Neuronal stem cell (in vitro differentiated cells): ENCODE measurements at regions not wholly inside any gene's neighbourhood (a gene's known extent, or its start where the extent isn't known, plus 50 kb on each side); places are given as distances from the start of the nearest gene placed in this dataset.

Experiments used
- DNase-seq: peaks from one replicate; pipeline ENCODE4 v3.0.0-alpha.2; 2013; ENCODE audit warnings: low spot score
- H2AFZ ChIP-seq: one replicate; pipeline ENCODE4 v1.6.1; 2013; ENCODE audit warnings: mild to moderate bottlenecking, low read length, inconsistent platforms
- H2AK5ac ChIP-seq: 2 replicates; pipeline ENCODE4 v1.6.1; 2013; ENCODE audit warnings: low read depth, mild to moderate bottlenecking, inconsistent platforms, low read length, moderate library complexity, mixed read lengths
- H2BK120ac ChIP-seq: 2 replicates; pipeline ENCODE4 v1.6.1; 2013; ENCODE audit warnings: low read depth, mild to moderate bottlenecking, inconsistent platforms, low read length, moderate library complexity, mixed read lengths
- H2BK12ac ChIP-seq: one replicate; pipeline ENCODE4 v1.6.1; 2013; ENCODE audit warnings: low read length, inconsistent platforms
- H2BK15ac ChIP-seq: 2 replicates; pipeline ENCODE4 v1.6.1; 2013; ENCODE audit warnings: mild to moderate bottlenecking, low read length, inconsistent platforms, mixed read lengths
- H2BK5ac ChIP-seq: one replicate; pipeline ENCODE4 v1.6.1; 2013; ENCODE audit warnings: inconsistent platforms, mild to moderate bottlenecking, low read length, moderate library complexity
- H3K14ac ChIP-seq: one replicate; pipeline ENCODE4 v1.6.1; 2013; ENCODE audit warnings: low read length, inconsistent platforms
- H3K18ac ChIP-seq: 2 replicates; pipeline ENCODE4 v1.6.1; 2013; ENCODE audit warnings: low read length, inconsistent platforms
- H3K23ac ChIP-seq: 2 replicates; pipeline ENCODE4 v1.6.1; 2013; ENCODE audit warnings: low read depth, mild to moderate bottlenecking, mixed read lengths, low read length, inconsistent platforms; ENCODE audit not compliant: poor library complexity
- H3K27ac ChIP-seq: replicated peaks from 3 replicates; pipeline ENCODE4 v1.5.1; 2013; ENCODE audit warnings: low read length, inconsistent platforms
- H3K27me3 ChIP-seq, 3 experiments: 2 replicates each; pipeline ENCODE4 v1.6.1; 2013; ENCODE audit warnings: low read length in 3 of 3, mild to moderate bottlenecking in 2 of 3, inconsistent platforms in 1 of 3, low read depth in 1 of 3, mixed read lengths in 1 of 3, moderate library complexity in 1 of 3; ENCODE audit not compliant: control insufficient read depth in 3 of 3, insufficient read depth in 3 of 3
- H3K36me3 ChIP-seq, 2 donors: replicated peaks in 1 of 2; 2 replicates each; pipeline ENCODE4 v1.6.1; 2013; ENCODE audit warnings: low read length in 2 of 2; ENCODE audit not compliant: control insufficient read depth in 2 of 2, insufficient read depth in 2 of 2
- H3K4ac ChIP-seq: 2 replicates; pipeline ENCODE4 v1.6.1; 2013; ENCODE audit warnings: inconsistent platforms, mild to moderate bottlenecking, low read length, moderate library complexity
- H3K4me1 ChIP-seq, 2 donors: 1 replicate in 1 of 2; 2 replicates in 1 of 2; pipeline ENCODE4 v1.6.1; 2013; ENCODE audit warnings: low read length in 2 of 2, low read depth in 1 of 2; ENCODE audit not compliant: control insufficient read depth in 2 of 2, insufficient read depth in 1 of 2
- H3K4me2 ChIP-seq: one replicate; pipeline ENCODE4 v1.6.1; 2013; ENCODE audit warnings: mild to moderate bottlenecking, low read length, inconsistent platforms; ENCODE audit not compliant: insufficient read depth, poor library complexity, severe bottlenecking
- H3K4me3 ChIP-seq, 2 donors: 2 replicates each; pipeline ENCODE4 v1.5.1; 2013; ENCODE audit warnings: low read length in 2 of 2, mild to moderate bottlenecking in 2 of 2, inconsistent platforms in 1 of 2, moderate library complexity in 1 of 2
- H3K79me1 ChIP-seq: one replicate; pipeline ENCODE4 v1.6.1; 2013; ENCODE audit warnings: low read depth, mild to moderate bottlenecking, inconsistent platforms, low read length, moderate library complexity
- H3K9ac ChIP-seq: one replicate; pipeline ENCODE4 v1.6.1; 2013; ENCODE audit warnings: mild to moderate bottlenecking, low read depth, low read length, inconsistent platforms; ENCODE audit not compliant: poor library complexity
- H3K9me3 ChIP-seq, 2 donors: replicated peaks in 1 of 2; 2 replicates each; pipeline versions ENCODE3 to v1.6.1; 2013; ENCODE audit warnings: low read length in 2 of 2, mild to moderate bottlenecking in 2 of 2, inconsistent platforms in 1 of 2, low read depth in 1 of 2, mixed read lengths in 1 of 2, moderate library complexity in 1 of 2; ENCODE audit not compliant: control insufficient read depth in 2 of 2, insufficient read depth in 1 of 2
- H4K8ac ChIP-seq: one replicate; pipeline ENCODE4 v1.6.1; 2013; ENCODE audit warnings: low read depth, mild to moderate bottlenecking, inconsistent platforms, low read length, moderate library complexity
- H4K91ac ChIP-seq: one replicate; pipeline ENCODE4 v1.6.1; 2013; ENCODE audit warnings: low read length, low read depth, mild to moderate bottlenecking, inconsistent platforms; ENCODE audit not compliant: poor library complexity
- WGBS, 2 donors: extraction: QIAGEN DNeasy Blood & Tissue Kit; methylation state at CpG; one replicate each; pipeline ENCODE4 v1.1.7; 2013; ENCODE audit warnings: missing lambda C conversion rate in 2 of 2, mixed read lengths in 1 of 2; ENCODE audit not compliant: insufficient read length in 2 of 2, insufficient replicate concordance in 1 of 2; ENCODE audit errors: extremely low coverage in 2 of 2; 5-methylcytosine and 5-hydroxymethylcytosine counted together

DNA sequence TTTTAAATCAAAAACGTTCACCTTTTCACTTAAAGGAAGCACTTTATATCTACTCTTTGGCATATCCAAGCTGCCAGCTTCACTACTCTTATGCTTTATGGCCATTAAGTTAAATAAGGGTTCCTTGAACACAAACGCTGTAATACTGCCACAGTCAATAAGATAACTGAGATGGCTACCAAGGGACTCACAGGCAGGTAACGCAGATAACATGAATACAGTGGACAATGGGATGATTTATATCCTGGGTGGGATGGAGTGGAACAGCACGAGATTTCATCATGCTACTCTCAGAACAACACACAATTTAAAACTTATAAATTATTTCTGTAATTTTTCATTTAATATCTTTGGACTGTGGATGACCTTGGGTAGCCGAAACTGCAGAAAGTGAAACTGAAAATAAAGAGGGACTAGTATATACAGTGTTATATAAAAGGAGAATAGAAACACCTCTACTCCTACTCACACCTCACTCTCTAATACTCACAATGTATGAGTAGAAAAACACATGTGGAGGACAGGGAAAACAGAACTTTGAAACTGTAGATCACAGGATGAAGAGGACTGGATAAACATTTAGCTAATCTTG lies 367.3 kb downstream of the C12orf50 start:
- no peak overlapping the region for H3K4ac ChIP-seq
- H2AK5ac ChIP-seq: no peak overlapping the region
- H3K27me3 ChIP-seq: no peaks in the 10 kb centered on the region

GRCh38 chr12:87660987-87661774 lies 368.0 kb downstream of the C12orf50 start:
- Histone ChIP-seq H3K9me3 (no peaks in the 10 kb centered on the region), H3K9ac (no peak overlapping the region), H2AK5ac (no peak overlapping the region), H3K79me1 (no peaks in the 10 kb centered on the region), H4K8ac (no peak overlapping the region), H3K4me3 (no peak overlapping the region), H3K27ac (no peak overlapping the region), H3K18ac (no peak overlapping the region), H4K91ac (no peak overlapping the region), H3K23ac (no peak overlapping the region), H3K4ac (no peak overlapping the region), H2BK120ac (no peak overlapping the region), H2BK15ac (no peak overlapping the region), H2AFZ (no peak overlapping the region), H3K27me3 (no peaks in the 10 kb centered on the region), H3K14ac (no peak overlapping the region), H2BK12ac (no peak overlapping the region), H2BK5ac (no peak overlapping the region), H3K4me2 (no peak overlapping the region), H3K36me3 (no peaks in the 10 kb centered on the region), H3K4me1 (peaks cover 1 to 2% of the 10 kb centered on the region in 2 donors)
- no CpG with 5 or more reads among the region's 2 CpGs for WGBS, 2 donors
- no peak for DNase-seq

More for the DNA sequence above, 367.3 kb downstream of the C12orf50 start:
- no peaks in the 10 kb centered on the region for H3K4me1 ChIP-seq
- H3K79me1 ChIP-seq: no peaks in the 10 kb centered on the region
- no peak overlapping the region for H2BK15ac ChIP-seq
- no peaks in the 10 kb centered on the region for H3K9me3 ChIP-seq
- no peak for DNase-seq
- no peak overlapping the region for H3K14ac ChIP-seq
- no peak overlapping the region for H4K8ac ChIP-seq
- no peak overlapping the region for H3K4me2 ChIP-seq
- H3K27ac ChIP-seq: no peak overlapping the region
- H3K36me3 ChIP-seq: no peaks in the 10 kb centered on the region
- H3K23ac ChIP-seq: no peak overlapping the region
- no peak overlapping the region for H2AFZ ChIP-seq
- H3K4me3 ChIP-seq: no peak overlapping the region
- no peak overlapping the region for H2BK120ac ChIP-seq
- no peak overlapping the region for H3K9ac ChIP-seq
- no peak overlapping the region for H2BK12ac ChIP-seq
- no peak overlapping the region for H4K91ac ChIP-seq
- H2BK5ac ChIP-seq: no peak overlapping the region
- WGBS, 2 donors: 100% methylated on average over 1 of the region's 5 CpGs; no CpG with 5 or more reads in 1 of the 2 donors
- no peak overlapping the region for H3K18ac ChIP-seq

GRCh38 chr12:87660291-87660690 lies 368.9 kb downstream of the C12orf50 start:
- no peak overlapping the region for H3K4me3 ChIP-seq
- no peak overlapping the region for H3K9ac ChIP-seq
- no peak overlapping the region for H4K8ac ChIP-seq
- H3K79me1 ChIP-seq: no peaks in the 10 kb centered on the region
- no peak overlapping the region for H3K4ac ChIP-seq
- no peak overlapping the region for H3K4me2 ChIP-seq
- no peak for DNase-seq
- no peak overlapping the region for H2BK15ac ChIP-seq
- no peak overlapping the region for H3K14ac ChIP-seq
- WGBS, 2 donors: no CpG with 5 or more reads among the region's 2 CpGs
- H4K91ac ChIP-seq: no peak overlapping the region
- H3K27ac ChIP-seq: no peak overlapping the region
- H3K18ac ChIP-seq: no peak overlapping the region
- H3K9me3 ChIP-seq: no peaks in the 10 kb centered on the region
- H2BK5ac ChIP-seq: no peak overlapping the region
- H3K36me3 ChIP-seq: no peaks in the 10 kb centered on the region
- H2AFZ ChIP-seq: no peak overlapping the region
- no peaks in the 10 kb centered on the region for H3K27me3 ChIP-seq
- H3K23ac ChIP-seq: no peak overlapping the region
- no peak overlapping the region for H2BK12ac ChIP-seq
- no peak overlapping the region for H2AK5ac ChIP-seq
- no peak overlapping the region for H2BK120ac ChIP-seq
- H3K4me1 ChIP-seq: peaks cover 2% of the 10 kb centered on the region in 2 donors

DNA sequence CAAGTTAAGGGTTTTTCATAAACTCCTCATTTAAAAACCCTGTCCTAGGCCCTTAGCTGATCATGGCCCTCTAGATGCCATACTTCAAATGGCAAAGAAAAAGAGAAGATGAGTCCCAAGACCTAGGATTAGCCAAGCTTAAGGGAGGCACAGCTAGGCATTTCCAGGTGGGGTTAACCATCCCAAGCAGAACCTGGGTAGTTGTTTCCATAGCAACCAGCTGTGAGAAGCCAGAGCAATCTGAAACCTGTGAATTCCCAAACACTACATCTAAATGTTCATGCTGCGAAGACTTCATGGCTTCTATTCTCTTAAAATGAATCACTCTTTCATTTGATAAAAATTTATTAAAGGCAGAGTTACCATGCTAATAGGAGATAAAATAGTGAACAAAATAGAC lies 372.9 kb downstream of the C12orf50 start:
- no peak overlapping the region for H3K14ac ChIP-seq
- H2BK15ac ChIP-seq: no peak overlapping the region
- no peak overlapping the region for H2BK120ac ChIP-seq
- no peak overlapping the region for H3K4ac ChIP-seq
- H4K8ac ChIP-seq: no peak overlapping the region
- no peaks in the 10 kb centered on the region for H3K36me3 ChIP-seq
- no peak overlapping the region for H2BK12ac ChIP-seq
- H2AK5ac ChIP-seq: no peak overlapping the region
- no peak overlapping the region for H2BK5ac ChIP-seq
- WGBS, 2 donors: no CpG with 5 or more reads among the region's 1 CpG
- H3K4me1 ChIP-seq: peaks cover 2% of the 10 kb centered on the region in 2 donors
- no peak overlapping the region for H3K4me3 ChIP-seq
- no peak overlapping the region for H3K4me2 ChIP-seq
- no peak overlapping the region for H4K91ac ChIP-seq
- no peak overlapping the region for H3K18ac ChIP-seq
- H3K27ac ChIP-seq: no peak overlapping the region
- H2AFZ ChIP-seq: no peak overlapping the region
- no peak for DNase-seq
- H3K27me3 ChIP-seq: no peaks in the 10 kb centered on the region
- no peak overlapping the region for H3K9ac ChIP-seq
- no peak overlapping the region for H3K23ac ChIP-seq
- no peaks in the 10 kb centered on the region for H3K79me1 ChIP-seq
- H3K9me3 ChIP-seq: no peaks in the 10 kb centered on the region
